ENCODE measurements at regions not wholly inside any gene's neighbourhood (a gene's known extent, or its start where the extent isn't known, plus 50 kb on each side); places are given as distances from the start of the nearest gene placed in this dataset.

DNA sequence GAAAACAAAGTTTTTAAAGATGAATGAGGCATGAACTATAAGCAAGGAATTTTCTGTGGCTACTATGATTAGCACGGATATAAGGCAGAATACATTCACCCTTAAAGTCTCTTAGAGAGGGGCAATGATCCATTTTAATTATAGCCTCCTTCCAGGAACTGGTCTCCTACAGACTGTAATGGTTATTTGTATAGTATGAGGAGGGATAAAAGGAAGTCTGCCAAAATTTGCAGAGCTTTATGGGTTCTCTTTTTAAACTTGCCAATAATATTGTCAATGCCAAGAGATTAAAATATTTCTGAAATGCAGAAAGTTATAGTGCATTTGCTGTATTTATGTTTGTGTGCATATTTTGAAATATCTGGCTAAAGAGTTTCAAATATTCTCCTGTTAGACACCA is 271.4 kb upstream of the LUZP2 start:
- H3K9me3 ChIP-seq, result no peaks in the 10 kb centered on the region
- peaks cover 0 to 11% (median 0%) of the 10 kb centered on the region in 4 donors for H3K4me1 ChIP-seq
- ATAC-seq, result no peak
- intact Hi-C loops (cut with DNase I), result no loop called here
- WGBS (ENCODE audit: insufficient coverage, low coverage, low lambda C conversion rate, missing lambda C conversion rate), result 31% methylated on average over 1 of the region's 1 CpG
- H3K27me3 ChIP-seq, result no peaks in the 10 kb centered on the region
- TF ChIP-seq POLR2A (IDR thresholded peaks at IDR 0.05) (no peak), CTCF (IDR thresholded peaks at IDR 0.05) (no peak)
- H3K4me3 ChIP-seq, result no peak overlapping the region
- no peaks in the 10 kb centered on the region for H3K36me3 ChIP-seq
- DNase-seq, result no peak
- H3K27ac ChIP-seq, result no peak overlapping the region

DNA sequence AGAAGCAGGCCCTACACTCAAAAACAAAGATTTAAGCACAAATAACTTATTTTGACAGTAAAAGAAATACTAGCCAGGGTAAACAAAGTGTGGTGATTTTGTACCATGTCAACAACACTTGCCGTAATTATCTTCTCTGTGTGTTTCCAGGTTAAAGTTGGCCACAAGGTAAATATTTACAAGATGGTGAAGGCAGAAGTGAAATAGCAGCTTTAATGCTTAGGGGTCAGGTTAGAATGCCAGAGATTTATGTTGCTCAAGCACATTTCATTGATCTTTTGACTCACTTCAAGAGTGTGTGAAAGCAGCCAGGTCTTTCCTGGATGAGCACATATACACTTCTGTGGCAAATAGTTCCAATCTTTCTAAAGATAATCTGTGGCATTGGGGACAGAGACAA is 270.2 kb upstream of the LUZP2 start:
- Histone ChIP-seq H3K36me3 (no peaks in the 10 kb centered on the region), H3K27me3 (no peaks in the 10 kb centered on the region), H3K9me3 (no peaks in the 10 kb centered on the region), H3K4me3 (no peak overlapping the region), H3K27ac (no peak overlapping the region), H3K4me1 (peaks cover 0 to 11% (median 0%) of the 10 kb centered on the region in 4 donors)
- no peak for DNase-seq
- intact Hi-C loops (cut with DNase I), result no loop called here
- peak; percentile 77 to 94 (median 84) for ATAC-seq
- TF ChIP-seq CTCF (IDR thresholded peaks at IDR 0.05) (no peak), POLR2A (IDR thresholded peaks at IDR 0.05) (no peak)
- 39% methylated on average over 1 of the region's 1 CpG for WGBS (ENCODE audit: insufficient coverage, low coverage, low lambda C conversion rate, missing lambda C conversion rate)

DNA sequence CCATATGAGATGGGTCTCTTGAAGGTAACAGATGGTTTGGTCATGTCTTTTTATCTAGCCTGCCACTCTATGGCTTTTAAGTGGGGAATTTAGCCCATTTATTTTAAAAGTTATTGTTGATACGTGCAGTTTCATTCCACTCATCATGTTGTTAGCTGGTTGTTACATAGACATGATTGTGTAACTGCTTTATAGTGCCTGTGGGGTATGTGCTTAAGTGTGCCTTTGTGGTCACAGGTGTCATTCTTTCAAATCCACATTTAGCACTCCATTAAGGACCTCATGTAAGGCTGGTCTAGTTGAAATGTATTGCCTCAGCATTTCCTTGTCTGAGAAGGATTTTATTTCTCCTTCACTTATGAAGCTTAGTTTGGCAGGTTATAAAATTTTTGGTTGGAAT is 263.8 kb upstream of the LUZP2 start:
- no peaks in the 10 kb centered on the region for H3K9me3 ChIP-seq
- no peaks in the 10 kb centered on the region for H3K27me3 ChIP-seq
- H3K27ac ChIP-seq, result no peak overlapping the region
- TF ChIP-seq CTCF (IDR thresholded peaks at IDR 0.05), result no peak
- no peak for TF ChIP-seq POLR2A (IDR thresholded peaks at IDR 0.05)
- no peaks in the 10 kb centered on the region for H3K4me1 ChIP-seq
- no peak overlapping the region for H3K4me3 ChIP-seq
- no peaks in the 10 kb centered on the region for H3K36me3 ChIP-seq
- intact Hi-C loops (cut with DNase I), result no loop called here
- ATAC-seq (no peak), DNase-seq (no peak)
- 100% methylated on average over 1 of the region's 1 CpG for WGBS (ENCODE audit: insufficient coverage, low coverage, low lambda C conversion rate, missing lambda C conversion rate)

DNA sequence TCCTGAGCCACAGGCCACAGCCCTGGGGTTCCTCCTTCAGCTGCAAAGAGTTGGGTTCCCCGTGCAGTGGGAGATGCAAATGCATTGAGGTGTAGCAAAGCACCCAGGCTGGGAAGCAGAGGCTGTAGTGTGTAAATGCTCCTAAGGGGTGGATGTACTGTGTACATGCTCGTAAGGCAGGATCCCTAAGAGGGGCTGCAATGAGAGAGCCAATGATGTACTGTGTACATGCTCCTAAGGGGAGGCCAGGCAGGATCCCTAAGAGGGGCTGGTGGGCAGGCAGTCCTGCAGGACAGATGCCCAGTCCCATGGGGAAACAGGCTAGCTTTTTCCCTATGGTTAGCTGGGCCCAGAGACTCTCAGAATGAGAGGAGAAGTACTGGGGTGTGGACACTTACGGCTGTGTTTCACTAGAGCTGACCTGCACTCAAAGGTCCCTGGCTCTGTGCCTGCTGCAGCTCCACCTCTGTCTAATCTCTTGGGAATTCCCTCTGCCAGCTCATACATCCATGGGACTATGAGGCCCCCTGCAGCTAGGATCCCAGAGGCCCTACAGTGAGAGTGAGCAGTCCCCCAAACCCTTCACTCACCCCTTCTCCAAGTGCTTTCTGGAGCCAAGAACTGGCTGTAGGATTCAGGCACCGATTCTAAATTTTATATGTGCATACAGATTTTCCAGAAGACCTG is 261.9 kb upstream of the LUZP2 start:
- no peaks in the 10 kb centered on the region for H3K4me1 ChIP-seq
- WGBS (ENCODE audit: insufficient coverage, low coverage, low lambda C conversion rate, missing lambda C conversion rate), result 67% methylated on average over 1 of the region's 4 CpGs
- intact Hi-C loops (cut with DNase I), result no loop called here
- H3K4me3 ChIP-seq, result no peak overlapping the region
- ATAC-seq (peak; percentile 39 to 94 (median 69)), DNase-seq (peak in 2 of 3 donors; percentile 53 to 57)
- H3K9me3 ChIP-seq, result no peaks in the 10 kb centered on the region
- no peaks in the 10 kb centered on the region for H3K36me3 ChIP-seq
- TF ChIP-seq POLR2A (IDR thresholded peaks at IDR 0.05) (no peak), CTCF (IDR thresholded peaks at IDR 0.05) (peak in 1 of 4 donors; percentile 7)
- no peaks in the 10 kb centered on the region for H3K27me3 ChIP-seq
- H3K27ac ChIP-seq, result no peak overlapping the region
